Activated T-helper 2 cell treated with anti-CD3 and anti-CD28 coated beads, Interferon-gamma antibody, Interleukin-2, Interleukin-4, amounts not matched to agents 10 μg/mL and 5 μg/mL and 100 μg/mL, durations not matched to agents 14 hours and 24 hours and 36 hours (primary cell): ENCODE measurements at regions not wholly inside any gene's neighbourhood (a gene's known extent, or its start where the extent isn't known, plus 50 kb on each side); places are given as distances from the start of the nearest gene placed in this dataset.

Experiments
- DNase-seq: peaks from one replicate; pipeline ENCODE4 v3.0.0; 2021; ENCODE audit warnings: low spot score
- H3K27ac Mint-ChIP-seq: one replicate; pipeline ENCODE4 v1.8.0; 2021; ENCODE audit warnings: mixed read lengths
- H3K27me3 Mint-ChIP-seq: one replicate; pipeline ENCODE4 v1.8.0; 2021; ENCODE audit warnings: low read depth, mixed read lengths
- H3K36me3 Mint-ChIP-seq: one replicate; pipeline ENCODE4 v1.8.0; 2021; ENCODE audit warnings: low read depth, mixed read lengths
- H3K4me1 Mint-ChIP-seq: one replicate; pipeline ENCODE4 v1.8.0; 2021; ENCODE audit warnings: low read depth, mixed read lengths
- H3K4me3 Mint-ChIP-seq: one replicate; pipeline ENCODE4 v1.8.0; 2021; ENCODE audit warnings: low read depth, mild to moderate bottlenecking, moderate library complexity, mixed read lengths
- H3K9me3 Mint-ChIP-seq: one replicate; pipeline ENCODE4 v1.8.0; 2021; ENCODE audit warnings: mixed read lengths
- intact Hi-C: fragments of 100-400 bp; cut with micrococcal nuclease; formaldehyde crosslinking; loops from one replicate; pipeline ENCODE4 v1.15.1; 2023

GRCh38 chr19:31761281-31761913, 412.2 kb upstream of the TSHZ3 start:
- DNase-seq = no peak
- no peaks in the 10 kb centered on the region for H3K27me3 Mint-ChIP-seq
- H3K9me3 Mint-ChIP-seq = peaks cover 18% of the 10 kb centered on the region
- H3K36me3 Mint-ChIP-seq = no peaks in the 10 kb centered on the region
- no peak overlapping the region for H3K27ac Mint-ChIP-seq
- intact Hi-C loops = no loop called here
- H3K4me1 Mint-ChIP-seq = no peaks in the 10 kb centered on the region
- H3K4me3 Mint-ChIP-seq = no peak overlapping the region

GRCh38 chr19:31770223-31770622, 421.0 kb upstream of the TSHZ3 start:
- no peak overlapping the region for H3K27ac Mint-ChIP-seq
- intact Hi-C loops = no loop called here
- H3K4me1 Mint-ChIP-seq = no peaks in the 10 kb centered on the region
- H3K27me3 Mint-ChIP-seq = no peaks in the 10 kb centered on the region
- no peak for DNase-seq
- peaks cover 4% of the 10 kb centered on the region for H3K9me3 Mint-ChIP-seq
- H3K36me3 Mint-ChIP-seq = no peaks in the 10 kb centered on the region
- H3K4me3 Mint-ChIP-seq = no peak overlapping the region

- peaks cover 11% of the 10 kb centered on the region for H3K9me3 Mint-ChIP-seq
- no peak overlapping the region for H3K4me3 Mint-ChIP-seq
- intact Hi-C loops = no loop called here
- H3K36me3 Mint-ChIP-seq = no peaks in the 10 kb centered on the region
- H3K27ac Mint-ChIP-seq = no peak overlapping the region
- DNase-seq = no peak
- H3K4me1 Mint-ChIP-seq = no peaks in the 10 kb centered on the region
- H3K27me3 Mint-ChIP-seq = no peaks in the 10 kb centered on the region
These were observed 423.7 kb upstream of the TSHZ3 start for GRCh38 chr19:31772915-31773314.

GRCh38 chr19:31781542-31781941, 432.3 kb upstream of the TSHZ3 start:
- intact Hi-C loops = no loop called here
- DNase-seq = no peak
- no peak overlapping the region for H3K27ac Mint-ChIP-seq
- no peak overlapping the region for H3K4me3 Mint-ChIP-seq
- no peaks in the 10 kb centered on the region for H3K27me3 Mint-ChIP-seq
- peaks cover 11% of the 10 kb centered on the region for H3K9me3 Mint-ChIP-seq
- H3K36me3 Mint-ChIP-seq = no peaks in the 10 kb centered on the region
- no peaks in the 10 kb centered on the region for H3K4me1 Mint-ChIP-seq

DNA sequence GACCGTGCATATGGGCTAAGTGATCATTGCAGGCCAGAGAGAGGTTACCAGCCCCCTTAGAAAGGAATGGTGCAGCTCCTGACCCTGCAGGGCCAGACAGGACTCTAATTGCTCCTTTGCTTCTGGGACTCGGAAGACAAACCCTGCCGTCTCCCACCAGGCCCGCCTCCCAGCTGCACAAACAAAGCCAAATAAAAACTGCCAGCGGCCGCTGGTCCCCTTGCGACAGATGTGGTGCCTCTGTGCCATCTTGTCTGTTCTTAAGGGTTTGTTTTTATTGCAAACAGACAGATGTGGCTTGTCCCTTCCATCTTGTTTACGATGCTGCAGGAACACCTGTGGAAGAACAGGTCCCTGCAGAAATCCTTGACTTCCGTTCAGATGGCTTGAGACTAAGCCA, 434.4 kb upstream of the TSHZ3 start:
- H3K27ac Mint-ChIP-seq = no peak overlapping the region
- no peaks in the 10 kb centered on the region for H3K9me3 Mint-ChIP-seq
- H3K4me3 Mint-ChIP-seq = no peak overlapping the region
- no peaks in the 10 kb centered on the region for H3K27me3 Mint-ChIP-seq
- H3K4me1 Mint-ChIP-seq = no peaks in the 10 kb centered on the region
- no peaks in the 10 kb centered on the region for H3K36me3 Mint-ChIP-seq
- DNase-seq = no peak
- intact Hi-C loops = no loop called here

DNA sequence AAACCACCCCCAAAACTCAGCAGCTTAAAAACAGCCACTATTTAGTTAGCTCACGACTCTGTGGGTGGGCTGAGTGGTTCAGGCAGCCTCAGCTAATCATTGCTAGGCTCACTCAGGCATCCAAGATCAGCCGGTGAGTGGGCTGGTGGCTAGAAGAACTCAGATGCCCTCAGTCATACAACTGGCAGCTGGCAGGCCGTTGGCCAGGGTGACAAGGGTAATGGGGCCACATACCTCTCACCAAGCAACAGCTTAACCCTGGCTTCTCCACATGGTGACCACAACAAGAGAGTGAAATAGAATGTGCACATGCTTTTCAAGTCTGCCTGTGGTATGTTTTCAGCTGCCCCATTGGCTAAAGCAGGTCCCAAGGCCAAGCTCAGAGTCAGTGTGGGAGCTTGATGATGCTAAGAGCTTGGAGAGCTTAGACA, 435.4 kb upstream of the TSHZ3 start:
- Mint-ChIP-seq H3K4me3 (no peak overlapping the region), H3K9me3 (no peaks in the 10 kb centered on the region), H3K27me3 (no peaks in the 10 kb centered on the region), H3K27ac (no peak overlapping the region), H3K4me1 (no peaks in the 10 kb centered on the region), H3K36me3 (no peaks in the 10 kb centered on the region)
- no peak for DNase-seq
- intact Hi-C loops = no loop called here

DNA sequence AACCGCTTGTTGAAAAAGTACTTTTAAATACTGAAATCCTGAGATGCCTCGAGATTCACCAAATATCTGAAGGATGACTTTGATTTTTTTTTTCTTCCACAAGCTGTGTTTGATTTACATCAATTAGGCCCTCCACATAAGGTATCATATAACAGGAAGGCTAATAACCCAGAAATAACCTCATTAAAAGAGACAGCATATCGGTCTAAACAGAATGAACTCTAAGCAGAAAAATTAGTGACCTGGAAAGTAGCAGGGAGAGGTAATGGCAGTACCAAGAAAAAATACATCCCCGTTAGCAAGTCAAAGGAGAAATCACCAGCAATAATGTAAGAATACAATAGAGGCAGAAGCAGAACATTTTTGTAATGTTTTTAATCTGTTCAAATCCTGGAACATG, 452.4 kb upstream of the TSHZ3 start:
- no peaks in the 10 kb centered on the region for H3K9me3 Mint-ChIP-seq
- intact Hi-C loops = no loop called here
- no peaks in the 10 kb centered on the region for H3K4me1 Mint-ChIP-seq
- no peak overlapping the region for H3K27ac Mint-ChIP-seq
- no peaks in the 10 kb centered on the region for H3K36me3 Mint-ChIP-seq
- H3K4me3 Mint-ChIP-seq = no peak overlapping the region
- no peaks in the 10 kb centered on the region for H3K27me3 Mint-ChIP-seq
- no peak for DNase-seq

DNA sequence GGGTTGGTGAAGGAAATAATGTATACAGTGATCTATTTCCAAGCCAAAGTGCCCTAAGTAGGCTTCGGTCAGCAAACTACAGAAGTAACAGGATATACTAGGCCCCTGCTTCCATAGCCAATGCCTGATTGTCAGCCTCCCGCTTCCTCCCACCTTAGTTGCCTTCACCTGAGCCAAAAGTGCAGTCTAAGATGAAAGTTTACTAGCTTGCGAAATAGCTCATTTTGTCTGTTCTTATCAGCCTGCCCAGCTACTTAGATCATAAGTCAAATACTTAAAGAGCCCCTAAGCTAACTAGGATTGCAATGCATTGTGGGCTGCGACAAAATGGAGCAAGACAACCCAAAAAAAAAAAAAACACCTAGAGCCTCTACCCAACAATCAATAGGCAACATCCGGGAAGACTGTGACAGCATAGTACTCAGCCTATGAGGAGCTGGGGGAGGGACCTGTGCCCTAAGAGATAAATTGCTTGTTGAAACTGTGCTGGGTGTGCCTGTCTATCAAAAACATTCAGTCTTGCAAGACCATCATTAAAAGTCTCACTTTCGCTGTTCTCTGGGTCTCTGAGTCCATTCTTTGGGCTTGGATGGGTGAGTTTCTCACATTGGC, 454.7 kb upstream of the TSHZ3 start:
- H3K36me3 Mint-ChIP-seq = no peaks in the 10 kb centered on the region

DNA sequence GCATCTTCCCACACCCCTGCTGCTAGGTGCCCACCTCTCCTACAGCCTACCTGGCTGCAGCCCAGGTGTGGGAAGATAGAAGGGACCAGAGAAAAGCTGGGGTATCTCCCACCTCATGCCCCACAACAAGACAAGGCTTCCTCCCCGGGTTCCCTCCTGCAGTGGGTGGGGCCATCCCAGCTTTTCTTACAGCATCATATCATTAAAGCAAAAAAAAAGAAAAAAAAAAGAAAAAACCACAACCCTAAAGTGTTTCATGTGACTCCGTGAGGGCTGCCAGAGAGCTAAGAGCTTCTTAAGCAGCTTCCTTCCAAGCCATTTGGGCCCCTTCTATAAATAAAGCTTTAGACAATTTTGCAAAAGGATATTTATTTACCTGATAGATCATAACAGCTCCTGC, 455.4 kb upstream of the TSHZ3 start:
- Mint-ChIP-seq H3K27ac (no peak overlapping the region), H3K4me3 (no peak overlapping the region), H3K36me3 (no peaks in the 10 kb centered on the region), H3K4me1 (no peaks in the 10 kb centered on the region), H3K9me3 (no peaks in the 10 kb centered on the region), H3K27me3 (no peaks in the 10 kb centered on the region)
- intact Hi-C loops = no loop called here
- no peak for DNase-seq

More for the DNA sequence above, 454.7 kb upstream of the TSHZ3 start:
- Mint-ChIP-seq H3K27ac (no peak overlapping the region), H3K4me1 (no peaks in the 10 kb centered on the region), H3K4me3 (no peak overlapping the region), H3K9me3 (no peaks in the 10 kb centered on the region), H3K27me3 (no peaks in the 10 kb centered on the region)
- intact Hi-C loops = no loop called here
- no peak for DNase-seq

DNA sequence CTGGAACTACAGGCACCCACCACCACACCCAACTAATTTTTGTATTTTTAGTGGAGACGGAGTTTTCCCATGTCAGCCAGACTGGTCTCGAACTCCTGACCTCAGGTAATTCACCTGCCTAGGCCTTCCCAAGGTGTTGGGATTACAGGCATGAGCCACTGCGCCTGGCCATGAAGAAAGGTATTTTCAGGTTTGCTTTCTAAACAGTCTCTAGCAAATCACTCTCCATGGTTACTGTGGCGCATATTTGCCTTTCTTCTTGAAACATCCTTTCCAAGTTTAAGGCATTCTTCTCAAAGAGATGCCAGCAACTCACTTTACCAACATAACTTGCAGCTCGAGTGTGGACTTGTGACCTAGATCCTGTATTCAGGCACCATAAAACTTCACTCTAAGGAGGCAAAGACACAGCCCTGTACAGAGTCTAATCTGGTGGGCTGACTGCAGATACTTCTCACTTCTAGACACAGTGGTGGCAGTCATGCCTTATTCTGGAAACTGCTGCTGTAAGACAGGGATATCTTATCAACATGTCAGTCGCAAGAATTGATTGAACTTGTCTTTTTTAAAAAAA, 461.4 kb upstream of the TSHZ3 start:
- intact Hi-C loops = no loop called here
- Mint-ChIP-seq H3K9me3 (peaks cover 6% of the 10 kb centered on the region), H3K27me3 (no peaks in the 10 kb centered on the region), H3K4me3 (no peak overlapping the region), H3K36me3 (no peaks in the 10 kb centered on the region), H3K27ac (no peak overlapping the region), H3K4me1 (no peaks in the 10 kb centered on the region)
- DNase-seq = no peak

GRCh38 chr19:31817971-31818797, 468.9 kb upstream of the TSHZ3 start:
- no peaks in the 10 kb centered on the region for H3K27me3 Mint-ChIP-seq
- intact Hi-C loops = no loop called here
- H3K4me3 Mint-ChIP-seq = no peak overlapping the region
- no peaks in the 10 kb centered on the region for H3K36me3 Mint-ChIP-seq
- H3K9me3 Mint-ChIP-seq = peaks cover 18% of the 10 kb centered on the region
- H3K27ac Mint-ChIP-seq = no peak overlapping the region
- no peaks in the 10 kb centered on the region for H3K4me1 Mint-ChIP-seq
- no peak for DNase-seq

DNA sequence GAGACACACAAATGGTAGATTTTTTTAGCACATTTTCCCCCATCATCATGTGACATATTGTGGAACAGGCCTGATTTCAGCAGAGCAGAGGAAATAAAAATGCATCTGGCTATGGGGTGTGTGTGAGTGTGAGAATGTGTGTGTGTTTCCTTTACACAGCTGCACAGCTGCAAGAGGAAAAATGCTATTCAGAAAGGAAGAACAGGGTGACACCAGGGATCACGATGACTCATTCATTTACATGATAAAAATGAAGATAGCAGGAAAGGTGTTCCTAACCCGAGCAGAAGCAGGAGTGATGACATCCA, 469.5 kb upstream of the TSHZ3 start:
- Mint-ChIP-seq H3K4me3 (no peak overlapping the region), H3K27ac (no peak overlapping the region), H3K9me3 (peaks cover 16% of the 10 kb centered on the region), H3K4me1 (no peaks in the 10 kb centered on the region), H3K36me3 (no peaks in the 10 kb centered on the region), H3K27me3 (no peaks in the 10 kb centered on the region)
- DNase-seq = no peak
- intact Hi-C loops = no loop called here

DNA sequence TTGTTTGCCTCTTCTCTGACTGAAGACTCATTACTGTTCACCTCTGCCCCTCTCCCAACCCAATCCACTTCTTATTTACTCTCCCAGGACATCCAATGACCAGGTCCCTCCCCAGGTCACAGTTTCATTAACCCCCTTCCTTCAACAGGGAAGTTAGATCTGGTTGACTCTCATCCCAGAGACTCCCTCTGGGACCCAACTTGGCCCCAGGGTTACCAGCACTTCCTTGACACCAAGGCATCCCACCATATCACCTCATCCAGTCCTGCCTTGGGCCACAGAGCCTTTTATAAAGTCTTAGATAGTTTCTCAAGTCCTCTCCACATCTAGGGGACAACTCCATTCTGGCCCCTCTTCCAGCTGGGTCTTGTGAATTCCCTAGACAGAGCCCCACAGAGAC, 470.6 kb upstream of the TSHZ3 start:
- intact Hi-C loops = no loop called here

More for the DNA sequence above, 470.6 kb upstream of the TSHZ3 start:
- H3K36me3 Mint-ChIP-seq = no peaks in the 10 kb centered on the region
- no peak for DNase-seq
- no peaks in the 10 kb centered on the region for H3K27me3 Mint-ChIP-seq
- H3K4me1 Mint-ChIP-seq = no peaks in the 10 kb centered on the region
- no peak overlapping the region for H3K4me3 Mint-ChIP-seq
- no peak overlapping the region for H3K27ac Mint-ChIP-seq
- peaks cover 16% of the 10 kb centered on the region for H3K9me3 Mint-ChIP-seq
